IPS DF 4.7 (cell line): ENCODE measurements at regions not wholly inside any gene's neighbourhood (a gene's known extent, or its start where the extent isn't known, plus 50 kb on each side); places are given as distances from the start of the nearest gene placed in this dataset.

Source experiments
- DNase-seq: peaks from one replicate; pipeline ENCODE4 v3.0.0-alpha.2; 2013; ENCODE audit warnings: low spot score; ENCODE audit errors: extremely low read depth

- no peak for DNase-seq
Observed at GRCh38 chr4:74682567-74683359, 111.6 kb downstream of the BTC start.

GRCh38 chr4:74692972-74693371 is 101.4 kb downstream of the BTC start:
- DNase-seq: no peak
